Tibial nerve (tissue), 4 donors: ENCODE measurements at regions not wholly inside any gene's neighbourhood (a gene's known extent, or its start where the extent isn't known, plus 50 kb on each side); places are given as distances from the start of the nearest gene placed in this dataset.

Experiments
- CTCF ChIP-seq, 5 experiments: fragments of 200-600 bp in 3 of 5; fragments of 450-650 bp in 2 of 5; sonication (generic) in 3 of 5; IDR thresholded peaks; one replicate each; pipeline ENCODE4 v1.5.1; 2016 to 2019; ENCODE audit warnings: antibody characterized with exemption in 5 of 5, mild to moderate bottlenecking in 3 of 5, moderate library complexity in 2 of 5
- EP300 ChIP-seq, 2 donors: sonication (generic); formaldehyde crosslinking; IDR thresholded peaks; one replicate each; pipeline ENCODE4 v1.6.1; 2017; ENCODE audit warnings: antibody characterized with exemption in 2 of 2, mild to moderate bottlenecking in 1 of 2

GRCh38 chr10:25852364-25852941 lies 81.6 kb upstream of the MYO3A start:
- no peak for TF ChIP-seq CTCF (IDR thresholded peaks at IDR 0.05)
- no peak for TF ChIP-seq EP300 (IDR thresholded peaks at IDR 0.05)
